HEK293 (cell line): ENCODE measurements at regions not wholly inside any gene's neighbourhood (a gene's known extent, or its start where the extent isn't known, plus 50 kb on each side); places are given as distances from the start of the nearest gene placed in this dataset.
"Not testable (repeated sequence)": the region's sequence is repeated elsewhere in the genome, so short reads cannot be mapped to it uniquely, and the experiment has no call there.

ENCODE experiments used
- CTCF ChIA-PET: fragments of 350-600 bp; formaldehyde crosslinking; extraction: SDS; loops from one replicate; lab custom pipeline; 2021; ENCODE audit warnings: antibody characterized with exemption; lab: Yijun Ruan, JAX
- POLR2A ChIA-PET: fragments of 300-600 bp; formaldehyde crosslinking; extraction: SDS; loops from one replicate; lab custom pipeline; 2020; ENCODE audit warnings: antibody characterized with exemption, inconsistent platforms; lab: Yijun Ruan, JAX
- H3K27ac ChIP-seq: fragments of 200-500 bp; sonication (Bioruptor generic); 2 replicates; pipeline ENCODE4 v1.5.1; 2014; ENCODE audit warnings: low read depth, low read length, control low read depth, inconsistent platforms; ENCODE audit errors: extremely low read depth
- H3K36me3 ChIP-seq, 2 experiments: fragments of 200-500 bp in 1 of 2; sonication (Bioruptor generic) in 1 of 2; 1 replicate in 1 of 2; 2 replicates in 1 of 2; pipeline ENCODE4 v1.5.1; 2014 to 2017; ENCODE audit warnings: inconsistent platforms in 2 of 2, low read length in 2 of 2; ENCODE audit not compliant: control insufficient read depth in 2 of 2, insufficient read depth in 1 of 2
- H3K4me1 ChIP-seq: fragments of 200-500 bp; sonication (Bioruptor generic); 2 replicates; pipeline ENCODE4 v1.5.1; 2014; ENCODE audit warnings: mild to moderate bottlenecking, low read length, inconsistent platforms; ENCODE audit not compliant: control insufficient read depth, insufficient read depth
- H3K4me3 ChIP-seq: 2 replicates; pipeline ENCODE4 v1.5.1; 2011; ENCODE audit warnings: low read depth, mild to moderate bottlenecking, control low read depth, low read length, moderate library complexity
- H3K9me3 ChIP-seq: fragments of 200-500 bp; sonication (Bioruptor generic); 2 replicates; pipeline ENCODE4 v1.5.1; 2014; ENCODE audit warnings: low read depth, low read length, inconsistent platforms; ENCODE audit not compliant: control insufficient read depth, insufficient read depth
- GFI1B ChIP-seq: fragments of 450-650 bp; formaldehyde crosslinking; IDR thresholded peaks from 2 replicates; pipeline ENCODE4 v1.5.1; 2016; ENCODE audit warnings: missing biosample characterization, missing genetic modification characterization
- GLI2 ChIP-seq: fragments of 450-650 bp; formaldehyde crosslinking; IDR thresholded peaks from 2 replicates; pipeline ENCODE4; 2017; ENCODE audit warnings: missing biosample characterization, missing genetic modification characterization, low read depth, borderline replicate concordance
- GLIS2 ChIP-seq: fragments of 450-650 bp; formaldehyde crosslinking; IDR thresholded peaks from 2 replicates; pipeline ENCODE4 v1.5.1; 2016; ENCODE audit warnings: missing biosample characterization, missing genetic modification characterization
- KLF8 ChIP-seq: fragments of 450-650 bp; formaldehyde crosslinking; IDR thresholded peaks from 2 replicates; pipeline ENCODE4 v1.5.1; 2016; ENCODE audit warnings: missing biosample characterization, missing genetic modification characterization
- OSR2 ChIP-seq: fragments of 450-650 bp; formaldehyde crosslinking; IDR thresholded peaks from 2 replicates; pipeline ENCODE4 v1.5.1; 2016; ENCODE audit warnings: missing biosample characterization, missing genetic modification characterization
- SALL2 ChIP-seq: fragments of 450-650 bp; formaldehyde crosslinking; IDR thresholded peaks from 2 replicates; pipeline ENCODE4 v1.5.0; 2017; ENCODE audit warnings: missing biosample characterization, mild to moderate bottlenecking, missing genetic modification characterization, borderline replicate concordance
- SCRT2 ChIP-seq: fragments of 450-650 bp; formaldehyde crosslinking; IDR thresholded peaks from 2 replicates; pipeline ENCODE4 v1.5.1; 2016; ENCODE audit warnings: missing biosample characterization, missing genetic modification characterization
- SP3 ChIP-seq: fragments of 450-650 bp; formaldehyde crosslinking; IDR thresholded peaks from 2 replicates; pipeline ENCODE4 v1.5.1; 2016; ENCODE audit warnings: missing biosample characterization, missing genetic modification characterization
- ZIC2 ChIP-seq: fragments of 450-650 bp; formaldehyde crosslinking; IDR thresholded peaks from 2 replicates; pipeline ENCODE4 v1.5.1; 2016; ENCODE audit warnings: missing biosample characterization, missing genetic modification characterization
- ZNF112 ChIP-seq: fragments of 450-650 bp; formaldehyde crosslinking; IDR thresholded peaks from 2 replicates; pipeline ENCODE4 v1.5.0; 2017; ENCODE audit warnings: missing biosample characterization, missing genetic modification characterization
- ZNF16 ChIP-seq: fragments of 450-650 bp; formaldehyde crosslinking; IDR thresholded peaks from 2 replicates; pipeline ENCODE4 v1.5.1; 2016; ENCODE audit warnings: low read depth, missing biosample characterization, missing genetic modification characterization
- ZNF2 ChIP-seq: fragments of 450-650 bp; formaldehyde crosslinking; IDR thresholded peaks from 2 replicates; pipeline ENCODE4 v1.5.1; 2016; ENCODE audit warnings: missing biosample characterization, missing genetic modification characterization
- ZNF37A ChIP-seq: fragments of 450-650 bp; IDR thresholded peaks from 2 replicates; pipeline ENCODE4 v1.5.1; 2018; ENCODE audit warnings: missing biosample characterization, missing genetic modification characterization
- ZNF433 ChIP-seq: fragments of 450-650 bp; formaldehyde crosslinking; IDR thresholded peaks from 2 replicates; pipeline ENCODE4 v1.5.1; 2016; ENCODE audit warnings: missing biosample characterization, missing genetic modification characterization, low read depth
- ZNF48 ChIP-seq: fragments of 450-650 bp; formaldehyde crosslinking; IDR thresholded peaks from 2 replicates; pipeline ENCODE4 v1.5.1; 2016; ENCODE audit warnings: missing biosample characterization, missing genetic modification characterization
- ZNF529 ChIP-seq: fragments of 450-650 bp; formaldehyde crosslinking; IDR thresholded peaks from 2 replicates; pipeline ENCODE4 v1.5.1; 2017; ENCODE audit warnings: missing genetic modification characterization, missing biosample characterization; ENCODE audit not compliant: insufficient replicate concordance
- ZNF621 ChIP-seq: fragments of 450-650 bp; formaldehyde crosslinking; IDR thresholded peaks from 2 replicates; pipeline ENCODE4 v1.5.1; 2017; ENCODE audit warnings: missing biosample characterization, missing genetic modification characterization
- ZNF624 ChIP-seq: fragments of 450-650 bp; formaldehyde crosslinking; IDR thresholded peaks from 2 replicates; pipeline ENCODE4 v1.5.1; 2017; ENCODE audit warnings: missing biosample characterization, missing genetic modification characterization
- ZNF704 ChIP-seq: fragments of 450-650 bp; formaldehyde crosslinking; IDR thresholded peaks from 2 replicates; pipeline ENCODE4 v1.5.1; 2016; ENCODE audit warnings: missing biosample characterization, missing genetic modification characterization
- ZNF707 ChIP-seq: fragments of 450-650 bp; formaldehyde crosslinking; IDR thresholded peaks from 2 replicates; pipeline ENCODE4 v1.5.1; 2016; ENCODE audit warnings: missing biosample characterization, missing genetic modification characterization
- ZNF830 ChIP-seq: fragments of 450-650 bp; IDR thresholded peaks from 2 replicates; pipeline ENCODE4 v1.5.0; 2018; ENCODE audit warnings: missing biosample characterization, missing genetic modification characterization, low read depth, mild to moderate bottlenecking, moderate library complexity
- ZSCAN4 ChIP-seq: fragments of 450-650 bp; formaldehyde crosslinking; IDR thresholded peaks from 2 replicates; pipeline ENCODE4 v1.5.1; 2017; ENCODE audit warnings: missing biosample characterization, missing genetic modification characterization
- TF ChIP-seq, protein P1 (sequence below): fragments of 450-650 bp; formaldehyde crosslinking; IDR thresholded peaks from 2 replicates; pipeline ENCODE4 v1.5.1; 2017; ENCODE audit warnings: missing biosample characterization, missing genetic modification characterization
- TF ChIP-seq, protein P2 (sequence below): fragments of 450-650 bp; formaldehyde crosslinking; IDR thresholded peaks from 2 replicates; pipeline ENCODE4 v1.5.1; 2017; ENCODE audit warnings: missing biosample characterization, missing genetic modification characterization
- TF ChIP-seq, protein P3 (sequence below): fragments of 450-650 bp; formaldehyde crosslinking; IDR thresholded peaks from 2 replicates; pipeline ENCODE4 v1.5.1; 2016; ENCODE audit warnings: missing biosample characterization, missing genetic modification characterization

DNA sequence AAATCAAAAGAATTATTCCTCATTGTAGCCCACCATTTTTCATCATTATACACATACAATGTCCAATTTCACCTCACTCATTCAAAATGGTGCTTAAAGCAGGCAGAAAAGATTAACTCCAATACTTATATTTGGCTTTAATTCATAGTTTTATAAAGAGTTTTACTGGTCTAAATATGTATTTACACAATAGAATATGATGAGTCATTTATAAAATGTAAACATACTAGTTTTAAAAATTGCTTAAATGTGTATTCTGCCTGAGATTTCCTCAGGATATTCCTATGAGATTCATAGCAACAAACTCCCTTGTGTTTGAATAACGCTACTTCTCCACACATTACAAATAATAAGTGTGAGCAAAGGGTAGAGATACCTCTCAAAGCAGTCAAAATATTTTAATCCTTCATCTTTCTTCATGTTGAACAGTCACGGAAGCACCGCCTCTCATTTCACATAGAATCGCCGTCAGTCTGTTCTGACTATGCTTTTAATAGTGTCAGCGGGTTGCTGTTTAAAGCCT lies 75.7 kb upstream of the GBE1 start (continued):
- TF ChIP-seq SALL2 (no peak), ZNF621 (tag by site-specific recombination) (no peak), GLI2 (tag by site-specific recombination) (no peak), ZNF112 (tag by site-specific recombination) (no peak), SP3 (no peak), ZNF433 (no peak), ZSCAN4 (no peak)

DNA sequence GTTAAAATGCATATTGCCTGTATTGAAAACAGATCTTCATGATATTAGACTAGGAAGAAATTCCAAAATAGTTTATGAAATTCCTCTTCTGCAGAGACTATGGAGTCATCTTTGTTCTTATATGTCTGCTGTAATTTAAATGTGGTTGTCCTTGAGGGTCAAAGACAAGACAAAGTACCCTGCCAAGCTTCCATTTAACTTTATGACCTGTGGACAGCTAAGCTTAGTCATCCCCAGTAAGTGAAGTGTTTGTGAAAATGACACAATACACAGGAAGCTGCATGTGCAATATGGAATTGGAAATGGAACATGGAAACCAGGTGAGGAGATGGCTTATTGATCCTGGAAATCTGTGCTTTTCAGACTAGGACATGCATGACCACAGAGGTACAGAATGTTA lies 68.5 kb upstream of the GBE1 start:
- Histone ChIP-seq H3K4me1 (no peaks in the 10 kb centered on the region), H3K36me3 (no peaks in the 10 kb centered on the region), H3K4me3 (no peak overlapping the region), H3K9me3 (no peaks in the 10 kb centered on the region), H3K27ac (no peak overlapping the region)
- ChIA-PET CTCF (no interaction called here), POLR2A (no interaction called here)
- TF ChIP-seq ZNF37A (no peak), GFI1B (tag by site-specific recombination) (no peak), GLIS2 (tag by site-specific recombination) (no peak), ZNF621 (tag by site-specific recombination) (no peak), ZNF707 (tag by site-specific recombination) (no peak), SCRT2 (no peak), ZIC2 (tag by site-specific recombination) (no peak)
- TF ChIP-seq, protein P1, sequence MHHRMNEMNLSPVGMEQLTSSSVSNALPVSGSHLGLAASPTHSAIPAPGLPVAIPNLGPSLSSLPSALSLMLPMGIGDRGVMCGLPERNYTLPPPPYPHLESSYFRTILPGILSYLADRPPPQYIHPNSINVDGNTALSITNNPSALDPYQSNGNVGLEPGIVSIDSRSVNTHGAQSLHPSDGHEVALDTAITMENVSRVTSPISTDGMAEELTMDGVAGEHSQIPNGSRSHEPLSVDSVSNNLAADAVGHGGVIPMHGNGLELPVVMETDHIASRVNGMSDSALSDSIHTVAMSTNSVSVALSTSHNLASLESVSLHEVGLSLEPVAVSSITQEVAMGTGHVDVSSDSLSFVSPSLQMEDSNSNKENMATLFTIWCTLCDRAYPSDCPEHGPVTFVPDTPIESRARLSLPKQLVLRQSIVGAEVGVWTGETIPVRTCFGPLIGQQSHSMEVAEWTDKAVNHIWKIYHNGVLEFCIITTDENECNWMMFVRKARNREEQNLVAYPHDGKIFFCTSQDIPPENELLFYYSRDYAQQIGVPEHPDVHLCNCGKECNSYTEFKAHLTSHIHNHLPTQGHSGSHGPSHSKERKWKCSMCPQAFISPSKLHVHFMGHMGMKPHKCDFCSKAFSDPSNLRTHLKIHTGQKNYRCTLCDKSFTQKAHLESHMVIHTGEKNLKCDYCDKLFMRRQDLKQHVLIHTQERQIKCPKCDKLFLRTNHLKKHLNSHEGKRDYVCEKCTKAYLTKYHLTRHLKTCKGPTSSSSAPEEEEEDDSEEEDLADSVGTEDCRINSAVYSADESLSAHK (tag by site-specific recombination): no peak

- CTCF ChIA-PET, H3K4me1 ChIP-seq, POLR2A ChIA-PET, H3K4me3 ChIP-seq, H3K27ac ChIP-seq, H3K36me3 ChIP-seq, H3K9me3 ChIP-seq: not testable (repeated sequence)
These were observed 67.8 kb upstream of the GBE1 start for GRCh38 chr3:81829272-81829671.

DNA sequence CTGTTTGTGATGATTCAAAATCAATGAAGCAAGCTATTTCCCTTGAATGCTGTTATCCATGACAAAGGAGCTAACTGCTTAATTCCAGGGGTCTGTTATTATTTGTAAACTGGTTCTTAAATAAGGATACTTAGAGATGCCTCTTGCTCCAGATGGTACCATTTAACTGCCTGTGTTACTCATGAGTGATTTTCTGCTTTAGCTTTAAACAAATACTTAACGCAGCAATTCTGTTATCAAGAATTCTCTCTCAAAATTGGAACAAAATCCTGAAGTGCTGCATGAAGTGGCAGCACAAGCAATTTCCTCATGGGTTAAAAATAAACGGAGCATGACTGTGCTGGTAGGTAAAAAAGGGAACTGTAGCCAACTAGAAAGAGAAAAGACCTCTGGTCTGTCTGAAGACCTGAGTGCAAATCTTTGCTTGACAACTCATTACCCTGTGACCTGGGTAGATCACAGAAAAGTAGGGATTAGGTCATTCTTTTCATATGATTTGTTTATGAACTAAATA lies 62.5 kb upstream of the GBE1 start:
- no peaks in the 10 kb centered on the region for H3K36me3 ChIP-seq
- H3K4me3 ChIP-seq: no peak overlapping the region
- ChIA-PET CTCF (interaction anchor here (0.7 kb wide), 1 partner anchor 23 kb away, joined by 3 read pairs; no protein-coding TSS in a partner anchor), POLR2A (no interaction called here)
- no peaks in the 10 kb centered on the region for H3K9me3 ChIP-seq
- no peaks in the 10 kb centered on the region for H3K4me1 ChIP-seq
- no peak overlapping the region for H3K27ac ChIP-seq
- TF ChIP-seq ZNF2 (tag by site-specific recombination) (no peak), ZNF48 (tag by site-specific recombination) (no peak), ZNF704 (tag by site-specific recombination) (no peak), ZNF529 (no peak), KLF8 (tag by site-specific recombination) (no peak), OSR2 (tag by site-specific recombination) (no peak), ZNF830 (tag by site-specific recombination) (no peak), ZNF16 (tag by site-specific recombination) (no peak), ZNF624 (no peak)
- TF ChIP-seq, protein P2, sequence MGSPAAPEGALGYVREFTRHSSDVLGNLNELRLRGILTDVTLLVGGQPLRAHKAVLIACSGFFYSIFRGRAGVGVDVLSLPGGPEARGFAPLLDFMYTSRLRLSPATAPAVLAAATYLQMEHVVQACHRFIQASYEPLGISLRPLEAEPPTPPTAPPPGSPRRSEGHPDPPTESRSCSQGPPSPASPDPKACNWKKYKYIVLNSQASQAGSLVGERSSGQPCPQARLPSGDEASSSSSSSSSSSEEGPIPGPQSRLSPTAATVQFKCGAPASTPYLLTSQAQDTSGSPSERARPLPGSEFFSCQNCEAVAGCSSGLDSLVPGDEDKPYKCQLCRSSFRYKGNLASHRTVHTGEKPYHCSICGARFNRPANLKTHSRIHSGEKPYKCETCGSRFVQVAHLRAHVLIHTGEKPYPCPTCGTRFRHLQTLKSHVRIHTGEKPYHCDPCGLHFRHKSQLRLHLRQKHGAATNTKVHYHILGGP (tag by site-specific recombination): no peak
- TF ChIP-seq, protein P3, sequence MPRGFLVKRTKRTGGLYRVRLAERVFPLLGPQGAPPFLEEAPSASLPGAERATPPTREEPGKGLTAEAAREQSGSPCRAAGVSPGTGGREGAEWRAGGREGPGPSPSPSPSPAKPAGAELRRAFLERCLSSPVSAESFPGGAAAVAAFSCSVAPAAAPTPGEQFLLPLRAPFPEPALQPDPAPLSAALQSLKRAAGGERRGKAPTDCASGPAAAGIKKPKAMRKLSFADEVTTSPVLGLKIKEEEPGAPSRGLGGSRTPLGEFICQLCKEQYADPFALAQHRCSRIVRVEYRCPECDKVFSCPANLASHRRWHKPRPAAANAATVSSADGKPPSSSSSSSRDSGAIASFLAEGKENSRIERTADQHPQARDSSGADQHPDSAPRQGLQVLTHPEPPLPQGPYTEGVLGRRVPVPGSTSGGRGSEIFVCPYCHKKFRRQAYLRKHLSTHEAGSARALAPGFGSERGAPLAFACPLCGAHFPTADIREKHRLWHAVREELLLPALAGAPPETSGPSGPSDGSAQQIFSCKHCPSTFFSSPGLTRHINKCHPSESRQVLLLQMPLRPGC: no peak
